Osteocyte (in vitro differentiated cells): ENCODE measurements at regions not wholly inside any gene's neighbourhood (a gene's known extent, or its start where the extent isn't known, plus 50 kb on each side); places are given as distances from the start of the nearest gene placed in this dataset.
A peak's percentile ranks its signal among the peaks of the same experiment; 100 is the strongest.

Experiments
- DNase-seq: peaks from one replicate; pipeline ENCODE4 v3.0.0; 2021; ENCODE audit warnings: mixed read lengths; ENCODE audit not compliant: unreplicated experiment; ENCODE audit errors: extremely low spot score
- H3K27ac Mint-ChIP-seq: one replicate; pipeline ENCODE4 v1.8.0; 2021; ENCODE audit warnings: mild to moderate bottlenecking, mixed read lengths; ENCODE audit not compliant: unreplicated experiment
- H3K27me3 Mint-ChIP-seq: one replicate; pipeline ENCODE4 v1.8.0; 2021; ENCODE audit warnings: mixed read lengths; ENCODE audit not compliant: unreplicated experiment
- H3K36me3 Mint-ChIP-seq: one replicate; pipeline ENCODE4 v1.8.0; 2021; ENCODE audit warnings: mixed read lengths; ENCODE audit not compliant: unreplicated experiment
- H3K4me1 Mint-ChIP-seq: one replicate; pipeline ENCODE4 v1.8.0; 2021; ENCODE audit warnings: mixed read lengths; ENCODE audit not compliant: unreplicated experiment
- H3K4me3 Mint-ChIP-seq: one replicate; pipeline ENCODE4 v1.8.0; 2021; ENCODE audit warnings: mild to moderate bottlenecking, moderate library complexity, mixed read lengths; ENCODE audit not compliant: unreplicated experiment
- H3K9me3 Mint-ChIP-seq: one replicate; pipeline ENCODE4 v1.8.0; 2021; ENCODE audit warnings: mixed read lengths; ENCODE audit not compliant: unreplicated experiment
- CTCF ChIP-seq: fragments of 200-600 bp; sonication (generic); IDR thresholded peaks from 2 replicates; pipeline ENCODE4 v1.5.0; 2021; ENCODE audit warnings: antibody characterized with exemption, mild to moderate bottlenecking, moderate library complexity

GRCh38 chr4:96525898-96526297 lies 686.0 kb downstream of the PDHA2 start:
- H3K27ac Mint-ChIP-seq, result peak overlapping the region; percentile 60
- peaks cover 13% of the 10 kb centered on the region for H3K9me3 Mint-ChIP-seq
- TF ChIP-seq CTCF, result no peak
- H3K27me3 Mint-ChIP-seq, result peaks cover 8% of the 10 kb centered on the region
- peaks cover 16% of the 10 kb centered on the region for H3K4me1 Mint-ChIP-seq
- no peak for DNase-seq
- H3K4me3 Mint-ChIP-seq, result no peak overlapping the region
- H3K36me3 Mint-ChIP-seq, result no peaks in the 10 kb centered on the region

GRCh38 chr4:96526625-96527024 lies 686.7 kb downstream of the PDHA2 start:
- Mint-ChIP-seq H3K4me1 (peaks cover 16% of the 10 kb centered on the region), H3K4me3 (no peak overlapping the region), H3K36me3 (no peaks in the 10 kb centered on the region), H3K27me3 (peaks cover 10% of the 10 kb centered on the region), H3K9me3 (peaks cover 13% of the 10 kb centered on the region), H3K27ac (no peak overlapping the region)
- no peak for DNase-seq
- TF ChIP-seq CTCF, result no peak

GRCh38 chr4:96531836-96532235 lies 691.9 kb downstream of the PDHA2 start:
- peaks cover 10% of the 10 kb centered on the region for H3K27me3 Mint-ChIP-seq
- H3K4me1 Mint-ChIP-seq, result no peaks in the 10 kb centered on the region
- H3K4me3 Mint-ChIP-seq, result no peak overlapping the region
- no peak for DNase-seq
- no peak for TF ChIP-seq CTCF
- H3K36me3 Mint-ChIP-seq, result no peaks in the 10 kb centered on the region
- no peak overlapping the region for H3K27ac Mint-ChIP-seq
- peaks cover 13% of the 10 kb centered on the region for H3K9me3 Mint-ChIP-seq

GRCh38 chr4:96543346-96543745 lies 703.5 kb downstream of the PDHA2 start:
- Mint-ChIP-seq H3K4me3 (no peak overlapping the region), H3K9me3 (no peaks in the 10 kb centered on the region), H3K4me1 (no peaks in the 10 kb centered on the region), H3K27me3 (peaks cover 12% of the 10 kb centered on the region), H3K27ac (no peak overlapping the region), H3K36me3 (no peaks in the 10 kb centered on the region)
- no peak for TF ChIP-seq CTCF
- DNase-seq, result no peak

GRCh38 chr4:96558466-96558865 lies 718.6 kb downstream of the PDHA2 start:
- H3K36me3 Mint-ChIP-seq, result no peaks in the 10 kb centered on the region
- no peak for DNase-seq
- peaks cover 29% of the 10 kb centered on the region for H3K27me3 Mint-ChIP-seq
- peak overlapping the region; percentile 50 for H3K27ac Mint-ChIP-seq
- H3K9me3 Mint-ChIP-seq, result no peaks in the 10 kb centered on the region
- peaks cover 19% of the 10 kb centered on the region for H3K4me1 Mint-ChIP-seq
- H3K4me3 Mint-ChIP-seq, result no peak overlapping the region
- no peak for TF ChIP-seq CTCF
